HCT116 (cell line): ENCODE measurements at regions not wholly inside any gene's neighbourhood (a gene's known extent, or its start where the extent isn't known, plus 50 kb on each side); places are given as distances from the start of the nearest gene placed in this dataset.

Experiments
- ATAC-seq: fragments of 200-7000 bp; cut with Tn5 transposase; 2 replicates; pipeline ENCODE4 v1.9.1; 2020; ENCODE audit warnings: mild to moderate bottlenecking, moderate library complexity
- BruUV-seq: library from RNA; stranded (reverse); fragments of 400-500 nt; replicated peaks from 2 replicates; lab custom pipeline; 2021; lab: Mats Ljungman, UMichigan
- CTCF ChIA-PET: fragments of 300-600 bp; sonication (Branson Sonifier 250); formaldehyde crosslinking; loops from one replicate; lab custom pipeline; 2021; ENCODE audit warnings: antibody characterized with exemption; lab: Charles Lee
- POLR2A ChIA-PET: fragments of 300-600, 350-600 bp; sonication (Branson Sonifier 250); formaldehyde crosslinking; loops from one replicate; lab custom pipeline; 2021; ENCODE audit warnings: antibody characterized with exemption; lab: Charles Lee
- RAD21 ChIA-PET, 2 experiments: fragments of 300-600 bp; sonication (Branson Sonifier 250); formaldehyde crosslinking; loops; one replicate each; lab custom pipeline; 2023; ENCODE audit warnings: low total read pairs in 2 of 2; ENCODE audit not compliant: uncharacterized antibody in 2 of 2, unreplicated experiment in 2 of 2, low non-redundant PET in 1 of 2; lab: Charles Lee
- DNase-seq: peaks from one replicate; pipeline ENCODE4 v3.0.0-alpha.2; 2010; ENCODE audit warnings: low read depth, low spot score
- H2AFZ ChIP-seq: fragments of 200-600 bp; shearing (Covaris generic), sonication (generic); 2 replicates; pipeline ENCODE4 v1.6.1; 2017; ENCODE audit warnings: low read depth, mixed run types, mixed read lengths, antibody characterized with exemption, low read length; ENCODE audit not compliant: poor library complexity, severe bottlenecking
- H3K27ac ChIP-seq: 2 replicates; pipeline ENCODE4 v1.5.1; 2012; ENCODE audit warnings: low read depth, low read length
- H3K27me3 ChIP-seq: fragments of 200-600 bp; sonication (generic); 2 replicates; pipeline ENCODE4 v1.6.1; 2016; ENCODE audit warnings: mixed run types, low read length, mixed read lengths; ENCODE audit not compliant: insufficient read depth
- H3K36me3 ChIP-seq, 2 experiments: fragments of 200-500 bp in 1 of 2; fragments of 200-600 bp in 1 of 2; sonication (Bioruptor generic) in 1 of 2; sonication (generic) in 1 of 2; 2 replicates each; pipeline versions ENCODE4 v1.5.1 to v1.6.1; 2014 to 2016; ENCODE audit warnings: low read length in 2 of 2, inconsistent platforms in 1 of 2, mixed read lengths in 1 of 2, mixed run types in 1 of 2; ENCODE audit not compliant: insufficient read depth in 2 of 2, control insufficient read depth in 1 of 2
- H3K4me1 ChIP-seq, 2 experiments: fragments of 200-600 bp in 1 of 2; sonication (generic) in 1 of 2; 2 replicates each; pipeline versions ENCODE4 v1.5.1 to v1.6.1; 2012 to 2017; ENCODE audit warnings: low read length in 2 of 2, inconsistent platforms in 1 of 2, mild to moderate bottlenecking in 1 of 2, mixed read lengths in 1 of 2, mixed run types in 1 of 2, moderate library complexity in 1 of 2; ENCODE audit not compliant: insufficient read depth in 2 of 2, control insufficient read depth in 1 of 2
- H3K4me2 ChIP-seq: fragments of 200-600 bp; sonication (generic); 2 replicates; pipeline ENCODE4 v1.6.1; 2017; ENCODE audit warnings: mixed run types, low read length, mixed read lengths
- H3K4me3 ChIP-seq, 2 experiments: fragments of 200-600 bp in 1 of 2; sonication (generic) in 1 of 2; replicated peaks in 1 of 2; 2 replicates each; pipeline ENCODE4 v1.5.1; 2011 to 2016; ENCODE audit warnings: low read length in 2 of 2, control low read depth in 1 of 2, low read depth in 1 of 2, mild to moderate bottlenecking in 1 of 2, mixed read lengths in 1 of 2, mixed run types in 1 of 2
- H3K79me2 ChIP-seq: fragments of 200-600 bp; sonication (generic); 2 replicates; pipeline ENCODE4 v1.6.1; 2017; ENCODE audit warnings: mild to moderate bottlenecking, mixed run types, low read length, moderate library complexity, mixed read lengths; ENCODE audit not compliant: insufficient read depth
- H3K9ac ChIP-seq: fragments of 200-600 bp; sonication (generic); 2 replicates; pipeline ENCODE4 v1.6.1; 2016; ENCODE audit warnings: low read length, mixed read lengths
- H3K9me2 ChIP-seq: fragments of 200-600 bp; sonication (generic), shearing (Covaris generic); 2 replicates; pipeline ENCODE4 v1.6.1; 2017; ENCODE audit warnings: mixed run types, mild to moderate bottlenecking, moderate library complexity; ENCODE audit not compliant: insufficient read depth
- H3K9me3 ChIP-seq, 2 experiments: fragments of 200-500 bp in 1 of 2; fragments of 200-600 bp in 1 of 2; sonication (Bioruptor generic) in 1 of 2; sonication (generic) in 1 of 2; 2 replicates each; pipeline ENCODE4 v1.6.1; 2014 to 2017; ENCODE audit warnings: low read length in 2 of 2, mixed read lengths in 2 of 2, inconsistent platforms in 1 of 2, low read depth in 1 of 2, mild to moderate bottlenecking in 1 of 2, mixed run types in 1 of 2, moderate library complexity in 1 of 2; ENCODE audit not compliant: control insufficient read depth in 1 of 2, insufficient read depth in 1 of 2
- H4K20me1 ChIP-seq: fragments of 200-600 bp; sonication (generic), shearing (Covaris generic); 2 replicates; pipeline ENCODE4 v1.6.1; 2017; ENCODE audit warnings: mixed run types, mild to moderate bottlenecking, moderate library complexity; ENCODE audit not compliant: insufficient read depth
- ATF3 ChIP-seq: IDR thresholded peaks from 2 replicates; pipeline ENCODE4 v1.6.1; 2012
- CBX3 ChIP-seq: IDR thresholded peaks from 2 replicates; pipeline ENCODE4 v1.6.1; 2012; ENCODE audit warnings: low read depth
- CEBPB ChIP-seq: IDR thresholded peaks from 2 replicates; pipeline ENCODE4 v1.6.1; 2012; ENCODE audit warnings: low read depth
- EGR1 ChIP-seq: IDR thresholded peaks from 2 replicates; pipeline ENCODE4 v1.6.1; 2012; ENCODE audit warnings: low read depth
- ELF1 ChIP-seq: IDR thresholded peaks from 2 replicates; pipeline ENCODE4 v1.6.1; 2012; ENCODE audit warnings: low read depth, borderline replicate concordance
- EZH2 ChIP-seq: fragments of 200-600 bp; sonication (generic); IDR thresholded peaks from 2 replicates; pipeline ENCODE4 v1.6.1; 2017; ENCODE audit warnings: antibody characterized with exemption, mixed run types
- EZH2phosphoT487 ChIP-seq: fragments of 200-600 bp; IDR thresholded peaks from 2 replicates; pipeline ENCODE4 v1.6.1; 2018; ENCODE audit warnings: antibody characterized with exemption, borderline replicate concordance
- FOSL1 ChIP-seq: IDR thresholded peaks from 2 replicates; pipeline ENCODE4 v1.6.1; 2012; ENCODE audit warnings: low read depth
- JUND ChIP-seq: IDR thresholded peaks from 2 replicates; pipeline ENCODE4 v1.6.1; 2012
- MAX ChIP-seq: IDR thresholded peaks from 2 replicates; pipeline ENCODE4 v1.6.1; 2012
- POLR2A ChIP-seq: IDR thresholded peaks from 2 replicates; pipeline ENCODE4 v1.7.0; 2011; ENCODE audit warnings: borderline replicate concordance; ENCODE audit not compliant: insufficient read depth, insufficient read length; ENCODE audit errors: extremely low read depth
- POLR2AphosphoS5 ChIP-seq: IDR thresholded peaks from 2 replicates; pipeline ENCODE4 v1.6.1; 2011; ENCODE audit warnings: mild to moderate bottlenecking, low read depth, low read length, moderate library complexity
- RAD21 ChIP-seq: IDR thresholded peaks from 2 replicates; pipeline ENCODE4 v1.6.1; 2012; ENCODE audit warnings: low read depth, mild to moderate bottlenecking
- REST ChIP-seq: IDR thresholded peaks from 2 replicates; pipeline ENCODE4 v1.6.1; 2012; ENCODE audit warnings: low read depth
- SIN3A ChIP-seq: IDR thresholded peaks from 2 replicates; pipeline ENCODE4 v1.6.1; 2012; ENCODE audit warnings: low read depth
- SP1 ChIP-seq: IDR thresholded peaks from 2 replicates; pipeline ENCODE4 v1.6.1; 2012; ENCODE audit warnings: low read depth
- SRF ChIP-seq: IDR thresholded peaks from 2 replicates; pipeline ENCODE4 v1.6.1; 2012; ENCODE audit warnings: low read depth
- TCF7L2 ChIP-seq: IDR thresholded peaks from 2 replicates; pipeline ENCODE4 v1.7.0; 2011; ENCODE audit warnings: borderline replicate concordance, inconsistent platforms; ENCODE audit not compliant: insufficient read depth, insufficient read length; ENCODE audit errors: extremely low read depth
- YY1 ChIP-seq: IDR thresholded peaks from 2 replicates; pipeline ENCODE4 v1.6.1; 2011; ENCODE audit warnings: low read length, low read depth, moderate library complexity, mild to moderate bottlenecking; ENCODE audit not compliant: insufficient replicate concordance; ENCODE audit errors: extremely low read depth
- ZNF274 ChIP-seq: fragments of 200-500 bp; sonication (Bioruptor generic); IDR thresholded peaks from 2 replicates; pipeline ENCODE4 v1.6.1; 2014; ENCODE audit warnings: mild to moderate bottlenecking, low read depth, low read length, inconsistent platforms
- intact Hi-C: fragments of 100-400 bp; cut with micrococcal nuclease; formaldehyde crosslinking; loops from 2 replicates; pipeline ENCODE4 v1.10.0; 2022

- Histone ChIP-seq H3K4me1 (no peaks in the 10 kb centered on the region), H2AFZ (no peak overlapping the region), H3K27ac (no peak overlapping the region), H3K9me3 (peaks cover 3 to 4% of the 10 kb centered on the region in 2 experiments; a peak in 2 of 4 replicates), H3K79me2 (no peaks in the 10 kb centered on the region), H3K4me3 (no peak overlapping the region), H3K9ac (no peak overlapping the region), H3K36me3 (no peaks in the 10 kb centered on the region), H3K27me3 (no peaks in the 10 kb centered on the region), H4K20me1 (no peaks in the 10 kb centered on the region), H3K4me2 (no peak overlapping the region), H3K9me2 (no peaks in the 10 kb centered on the region)
- intact Hi-C loops = no loop called here
- BruUV-seq = no TSS peak
- CTCF ChIA-PET = no interaction called here
- POLR2A ChIA-PET = no interaction called here
- RAD21 ChIA-PET = no interaction called here
- no peak for TF ChIP-seq ZNF274
- no peak for TF ChIP-seq CEBPB
- no peak for TF ChIP-seq CBX3
- no peak for TF ChIP-seq POLR2AphosphoS5
- TF ChIP-seq MAX = no peak
- no peak for TF ChIP-seq EZH2phosphoT487
- no peak for TF ChIP-seq REST
- TF ChIP-seq ATF3 = no peak
- TF ChIP-seq SIN3A = no peak
- no peak for TF ChIP-seq YY1
- TF ChIP-seq EZH2 = no peak
- TF ChIP-seq POLR2A = no peak
- no peak for TF ChIP-seq RAD21
- no peak for TF ChIP-seq EGR1
- no peak for TF ChIP-seq FOSL1
- no peak for TF ChIP-seq SP1
- no peak for TF ChIP-seq ELF1
- no peak for TF ChIP-seq JUND
- TF ChIP-seq SRF = no peak
- TF ChIP-seq TCF7L2 = no peak
- no peak for ATAC-seq
- DNase-seq = no peak
These were observed 202.5 kb upstream of the CHRM2 start for GRCh38 chr7:136665878-136666509.
